ENCODE measurements at regions not wholly inside any gene's neighbourhood (a gene's known extent, or its start where the extent isn't known, plus 50 kb on each side); places are given as distances from the start of the nearest gene placed in this dataset.

DNA sequence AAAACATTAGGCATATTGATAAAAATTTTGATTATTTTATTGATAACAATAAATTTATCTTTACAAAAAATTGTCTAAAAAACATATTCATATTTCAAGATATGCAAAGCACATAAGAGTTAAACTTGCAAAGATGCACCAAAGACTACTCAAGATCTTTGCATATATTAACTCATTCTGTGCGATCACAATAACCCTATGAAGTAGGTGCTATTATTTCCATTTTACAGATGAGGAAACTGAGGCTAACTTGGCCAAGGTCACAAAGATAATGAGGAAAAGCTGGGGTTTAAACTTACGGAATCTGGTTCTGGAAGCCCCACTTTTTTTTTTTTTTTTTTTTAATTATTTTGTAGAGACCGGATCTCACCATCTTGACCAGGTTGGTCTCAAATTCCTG is 94.4 kb upstream of the SERTAD2 start:
- DNase-seq = no peak
- intact Hi-C loops (cut with DNase I; ENCODE audit: low total_unique reads) (no loop called here), in situ Hi-C loops (cut with MboI; ENCODE audit: low pct_ligation_motif_present in 1 of 4, low pct_unique_long_range_greater_than_20kb in 1 of 4, low sequenced_read_pairs in 3 of 4) (loop anchor here in 2 of 4 donors (5.0 to 10.0 kb wide), 2 partner anchors 91 to 93 kb away; partner anchors contain the start of gene SERTAD2 (in 1 of the 2))
- Histone ChIP-seq H3K4me3 (no peak overlapping the region), H3K4me1 (peaks cover 12 to 29% (median 18%) of the 10 kb centered on the region in 4 donors), H3K9me3 (no peaks in the 10 kb centered on the region), H3K27ac (peak overlapping the region in 2 of 4 donors; percentile 96 to 97), H3K27me3 (no peaks in the 10 kb centered on the region), H3K36me3 (no peaks in the 10 kb centered on the region)
- WGBS, 2 donors (ENCODE audit: low coverage in 1 of 2) = 91 to 100% methylated on average over 2 to 3 of the region's 3 CpGs
- no peak for TF ChIP-seq POLR2AphosphoS5 (IDR thresholded peaks at IDR 0.05)
- no peak for TF ChIP-seq CTCF (IDR thresholded peaks at IDR 0.05)
- no peak for TF ChIP-seq POLR2A (IDR thresholded peaks at IDR 0.05)

- no peak for DNase-seq
- Histone ChIP-seq H3K27me3 (no peaks in the 10 kb centered on the region), H3K4me1 (peaks cover 12 to 29% (median 18%) of the 10 kb centered on the region in 4 donors), H3K4me3 (no peak overlapping the region), H3K27ac (peak overlapping the region; percentile 92 to 98 (median 96)), H3K36me3 (no peaks in the 10 kb centered on the region), H3K9me3 (no peaks in the 10 kb centered on the region)
- 62% methylated on average over 2 of the region's 2 CpGs; no CpG with 5 or more reads in 1 of the 2 donors for WGBS, 2 donors (ENCODE audit: low coverage in 1 of 2)
- TF ChIP-seq POLR2A (IDR thresholded peaks at IDR 0.05) (no peak), EP300 (IDR thresholded peaks at IDR 0.05; ENCODE audit: low read depth) (no peak), POLR2AphosphoS5 (IDR thresholded peaks at IDR 0.05) (no peak), CTCF (IDR thresholded peaks at IDR 0.05) (no peak)
- intact Hi-C loops (cut with DNase I; ENCODE audit: low total_unique reads) (no loop called here), in situ Hi-C loops (cut with MboI; ENCODE audit: low pct_ligation_motif_present in 1 of 4, low pct_unique_long_range_greater_than_20kb in 1 of 4, low sequenced_read_pairs in 3 of 4) (loop anchor here in 2 of 4 donors (5.0 to 10.0 kb wide), 2 partner anchors 91 to 94 kb away; partner anchors contain the start of gene SERTAD2 (in 1 of the 2))
Observed at GRCh38 chr2:64748561-64748960, 94.8 kb upstream of the SERTAD2 start.

DNA sequence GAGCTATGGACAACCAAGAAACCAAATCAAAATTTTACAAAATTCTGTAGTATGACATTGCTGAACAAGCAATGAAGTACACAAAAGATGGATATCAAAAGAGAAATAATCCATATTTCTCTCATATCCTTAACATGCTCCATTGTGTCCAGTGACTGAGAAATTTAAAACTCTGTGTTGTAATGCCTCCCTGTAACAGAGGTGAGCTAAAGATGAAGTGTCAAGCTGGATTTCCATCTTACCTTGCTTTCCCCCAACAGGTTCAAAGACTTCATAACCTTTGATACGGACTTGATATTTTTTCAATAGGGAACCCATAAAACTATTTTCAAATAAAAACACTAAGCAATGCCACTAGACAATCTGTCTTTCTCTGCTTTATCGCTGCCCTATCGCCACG is 95.7 kb upstream of the SERTAD2 start:
- DNase-seq = no peak

More for the DNA sequence above, 95.7 kb upstream of the SERTAD2 start:
- intact Hi-C loops (cut with DNase I; ENCODE audit: low total_unique reads) (no loop called here), in situ Hi-C loops (cut with MboI; ENCODE audit: low pct_ligation_motif_present in 1 of 4, low pct_unique_long_range_greater_than_20kb in 1 of 4, low sequenced_read_pairs in 3 of 4) (loop anchor here in 2 of 4 donors (5.0 to 10.0 kb wide), 2 partner anchors 92 to 95 kb away; partner anchors contain the start of gene SERTAD2 (in 1 of the 2))
- 56 to 60% methylated on average over 4 of the region's 4 CpGs for WGBS, 2 donors (ENCODE audit: low coverage in 1 of 2)
- no peaks in the 10 kb centered on the region for H3K36me3 ChIP-seq
- H3K4me3 ChIP-seq = peak overlapping the region; percentile 54 to 92 (median 74)
- TF ChIP-seq EP300 (IDR thresholded peaks at IDR 0.05; ENCODE audit: low read depth) (no peak), CTCF (IDR thresholded peaks at IDR 0.05) (no peak)
- H3K4me1 ChIP-seq = peaks cover 12 to 29% (median 18%) of the 10 kb centered on the region in 4 donors
- H3K9me3 ChIP-seq = no peaks in the 10 kb centered on the region
- no peaks in the 10 kb centered on the region for H3K27me3 ChIP-seq
- H3K27ac ChIP-seq = peak overlapping the region; percentile 92 to 98 (median 96)

Measured in transverse colon (tissue), 4 donors.